Gastrocnemius medialis (tissue), 4 donors: ENCODE measurements at regions not wholly inside any gene's neighbourhood (a gene's known extent, or its start where the extent isn't known, plus 50 kb on each side); places are given as distances from the start of the nearest gene placed in this dataset.

ENCODE experiments used
- CTCF ChIP-seq, 5 experiments: fragments of 450-650 bp in 3 of 5; fragments of 200-600 bp in 2 of 5; sonication (generic) in 2 of 5; IDR thresholded peaks in 4 of 5; conservative IDR thresholded peaks in 1 of 5; 1 replicate in 4 of 5; 2 replicates in 1 of 5; pipeline ENCODE4 v1.5.1; 2016 to 2019; ENCODE audit warnings: antibody characterized with exemption in 5 of 5, mild to moderate bottlenecking in 3 of 5, moderate library complexity in 3 of 5
- POLR2A ChIP-seq, 2 donors: fragments of 450-650 bp; IDR thresholded peaks; one replicate each; pipeline ENCODE4 v1.6.1; 2017; ENCODE audit warnings: antibody characterized with exemption in 2 of 2, mild to moderate bottlenecking in 2 of 2, moderate library complexity in 2 of 2

DNA sequence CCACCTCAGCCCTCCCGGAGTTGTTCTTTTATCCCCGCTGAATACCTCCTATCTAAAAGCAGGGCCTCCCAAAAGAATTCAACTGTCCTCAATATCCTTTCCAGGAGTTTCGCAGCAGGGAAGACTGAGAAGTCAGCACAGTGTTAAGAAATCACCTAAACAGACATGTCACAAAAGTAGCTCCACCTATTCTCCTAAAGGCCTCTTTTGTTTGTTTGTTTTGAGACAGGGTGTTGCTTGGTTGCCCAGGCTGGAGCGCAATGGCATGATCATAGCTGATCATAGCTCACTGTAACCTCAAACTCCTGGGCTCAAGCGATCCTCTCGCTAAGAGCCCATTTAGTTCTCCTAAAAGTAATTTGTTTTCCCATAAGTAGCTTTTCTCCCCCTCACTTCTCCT is 53.8 kb downstream of the TEX44 start:
- TF ChIP-seq POLR2A (IDR thresholded peaks at IDR 0.05) (no peak), CTCF (IDR thresholded peaks at IDR 0.05 in 4 of 5, conservative IDR thresholded peaks at IDR 0.05 in 1 of 5) (no peak)
